Pancreas (tissue), 10 donors: ENCODE measurements at regions not wholly inside any gene's neighbourhood (a gene's known extent, or its start where the extent isn't known, plus 50 kb on each side); places are given as distances from the start of the nearest gene placed in this dataset.

Source experiments
- ATAC-seq, 4 donors: fragments of 200-7000 bp; cut with Tn5 transposase; one replicate each; pipeline versions ENCODE4 v1.8.0 to v1.9.1; 2020; ENCODE audit warnings: mild to moderate bottlenecking in 4 of 4, moderate library complexity in 4 of 4
- DNase-seq, 6 donors: peaks; one replicate each; pipeline ENCODE4 v3.0.0-alpha.2; 2020
- FAIRE-seq: peaks from 2 replicates; lab custom pipeline; 2012; peaks lifted over from hg19 to GRCh38; lab: Jason Lieb, UNC
- H3K27ac ChIP-seq, 4 donors: fragments of 200-600 bp; sonication (generic); 1 replicate in 3 of 4; 2 replicates in 1 of 4; pipeline versions ENCODE4 v1.5.0 to v1.8.0; 2020
- H3K27me3 ChIP-seq, 4 donors: fragments of 200-600 bp; one replicate each; pipeline ENCODE4 v1.8.0; 2021
- H3K36me3 ChIP-seq, 3 donors: fragments of 200-600 bp; sonication (generic) in 1 of 3; one replicate each; pipeline versions ENCODE4 v1.5.0 to v1.8.0; 2020 to 2021
- H3K4me1 ChIP-seq, 3 donors: fragments of 200-600 bp; one replicate each; pipeline ENCODE4 v1.8.0; 2021
- H3K4me3 ChIP-seq, 4 donors: fragments of 200-600 bp; sonication (generic) in 2 of 4; one replicate each; pipeline versions ENCODE4 v1.5.0 to v1.8.0; 2020 to 2021
- H3K9me3 ChIP-seq, 4 donors: fragments of 200-600 bp; one replicate each; pipeline ENCODE4 v1.8.0; 2021
- CTCF ChIP-seq, 4 donors: fragments of 200-600 bp; sonication (generic) in 3 of 4; IDR thresholded peaks; one replicate each; pipeline versions ENCODE4 v1.5.0 to v1.8.0; 2021; ENCODE audit warnings: antibody characterized with exemption in 4 of 4
- WGBS, 2 donors: extraction: QIAGEN DNeasy Blood & Tissue Kit; methylation state at CpG; one replicate each; pipeline ENCODE4 v1.1.7; 2013; 5-methylcytosine and 5-hydroxymethylcytosine counted together
- intact Hi-C, 3 donors: fragments of 100-400 bp; cut with DNase I; formaldehyde crosslinking; loops; one replicate each; pipeline versions ENCODE4 v1.11.1 to v1.14.2; 2022
- donor health status: healthy with polysubstance abuse.
- donor health status: DM: no; HTN: no; CAD: no; lungs with moderate emphysema.
- donor health status: DM: no; HTN: no; CAD: no.
- donor health status: control.
- donor health status: control.
- donor health status: Bipolar disorder and iron deficiency.
- donor health status: DM: yes; HTN: yes; CAD: no.
- donor health status: DM: no; HTN: no; CAD: no.
- donor health status: DM: no; HTN: no; CAD: no.
- donor health status: DM: yes; HTN: yes; CAD: no.

DNA sequence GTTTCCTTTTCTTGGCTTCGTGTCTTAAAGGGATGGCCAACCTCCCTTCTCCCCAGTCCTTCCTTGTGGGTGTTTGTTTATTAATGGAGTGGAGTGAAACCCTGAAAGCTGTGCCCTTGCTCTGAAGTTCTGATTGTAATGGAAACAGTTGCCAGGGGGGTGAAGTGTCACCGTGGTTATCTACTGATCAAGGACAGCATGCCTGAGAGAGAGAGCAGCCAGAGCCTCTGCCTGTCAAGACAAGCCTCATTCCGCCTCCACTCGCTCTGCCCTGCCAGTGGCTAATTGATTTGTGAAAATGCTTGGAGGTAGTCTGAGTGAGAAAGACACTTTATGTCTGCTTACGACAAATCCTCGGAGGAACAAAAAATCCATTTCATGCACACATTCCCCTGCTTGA is 143.7 kb upstream of the SLC30A5 start:
- Histone ChIP-seq H3K4me3 (no peak overlapping the region), H3K27ac (no peak overlapping the region), H3K9me3 (no peaks in the 10 kb centered on the region), H3K4me1 (no peaks in the 10 kb centered on the region), H3K27me3 (no peaks in the 10 kb centered on the region), H3K36me3 (no peaks in the 10 kb centered on the region)
- DNase-seq (no peak), FAIRE-seq (no peak), ATAC-seq (peak in 1 of 4 donors; percentile 29)
- 48 to 49% methylated on average over 6 of the region's 6 CpGs for WGBS, 2 donors
- TF ChIP-seq CTCF (IDR thresholded peaks at IDR 0.05) = no peak
- intact Hi-C loops = no loop called here

- intact Hi-C loops = no loop called here
- no peaks in the 10 kb centered on the region for H3K36me3 ChIP-seq
Observed at GRCh38 chr5:68950930-68951329, 142.9 kb upstream of the SLC30A5 start.

GRCh38 chr5:68953231-68953874 is 140.5 kb upstream of the SLC30A5 start:
- Histone ChIP-seq H3K9me3 (no peaks in the 10 kb centered on the region), H3K4me1 (no peaks in the 10 kb centered on the region), H3K27ac (no peak overlapping the region), H3K27me3 (no peaks in the 10 kb centered on the region), H3K36me3 (no peaks in the 10 kb centered on the region), H3K4me3 (no peak overlapping the region)
- DNase-seq (no peak), ATAC-seq (peak in 1 of 4 donors; percentile 19), FAIRE-seq (peak; percentile 37)
- WGBS, 2 donors = 44 to 54% methylated on average over 3 of the region's 3 CpGs
- intact Hi-C loops = no loop called here
- no peak for TF ChIP-seq CTCF (IDR thresholded peaks at IDR 0.05)

More at GRCh38 chr5:68950930-68951329, 142.9 kb upstream of the SLC30A5 start:
- H3K27ac ChIP-seq = no peak overlapping the region
- DNase-seq (no peak), FAIRE-seq (no peak), ATAC-seq (no peak)
- no peaks in the 10 kb centered on the region for H3K4me1 ChIP-seq
- no peaks in the 10 kb centered on the region for H3K9me3 ChIP-seq
- no peak overlapping the region for H3K4me3 ChIP-seq
- WGBS, 2 donors = 55 to 73% methylated on average over 1 of the region's 1 CpG
- TF ChIP-seq CTCF (IDR thresholded peaks at IDR 0.05) = no peak
- no peaks in the 10 kb centered on the region for H3K27me3 ChIP-seq

DNA sequence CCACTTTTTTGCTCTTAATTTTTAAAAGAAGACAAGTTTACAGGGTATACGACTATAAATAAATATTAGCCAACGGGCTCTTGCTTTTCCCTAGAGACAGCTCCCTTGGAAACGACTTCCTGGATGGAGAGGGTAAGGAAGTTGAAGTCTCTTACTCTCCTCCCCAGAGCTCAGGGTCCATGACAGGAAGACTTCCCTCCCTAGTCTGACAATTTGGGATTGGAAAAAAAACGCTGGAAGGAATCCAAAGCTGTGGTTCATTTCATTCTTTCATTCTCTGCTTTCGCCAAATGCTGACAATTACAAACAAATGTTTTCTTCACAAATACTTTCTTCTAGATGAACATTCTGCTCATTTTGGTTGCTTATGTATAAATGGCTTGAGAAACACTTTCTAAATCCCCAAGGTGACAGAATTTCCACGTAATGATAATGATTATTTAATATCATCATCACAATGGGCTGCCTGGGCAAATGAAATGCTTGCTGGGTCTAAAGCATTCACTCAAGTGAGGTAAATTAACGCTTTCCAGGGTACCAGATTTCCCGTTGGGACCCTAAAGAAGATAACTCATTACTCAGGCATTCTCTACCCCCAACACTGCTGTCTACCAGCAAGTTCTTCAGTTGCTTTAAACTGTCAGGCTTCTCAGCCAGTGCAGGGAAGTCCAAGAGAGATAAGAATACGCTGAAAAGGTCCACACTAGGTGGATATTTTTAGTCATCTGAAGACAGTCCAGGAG is 139.8 kb upstream of the SLC30A5 start:
- H3K4me3 ChIP-seq = no peak overlapping the region
- no peaks in the 10 kb centered on the region for H3K9me3 ChIP-seq
- DNase-seq (no peak), FAIRE-seq (no peak), ATAC-seq (peak in 3 of 4 donors; percentile 43 to 56 (median 52))
- no peaks in the 10 kb centered on the region for H3K27me3 ChIP-seq
- H3K36me3 ChIP-seq = no peaks in the 10 kb centered on the region
- intact Hi-C loops = no loop called here
- TF ChIP-seq CTCF (IDR thresholded peaks at IDR 0.05) = no peak
- no peak overlapping the region for H3K27ac ChIP-seq
- no peaks in the 10 kb centered on the region for H3K4me1 ChIP-seq
- 52 to 58% methylated on average over 9 of the region's 9 CpGs for WGBS, 2 donors

DNA sequence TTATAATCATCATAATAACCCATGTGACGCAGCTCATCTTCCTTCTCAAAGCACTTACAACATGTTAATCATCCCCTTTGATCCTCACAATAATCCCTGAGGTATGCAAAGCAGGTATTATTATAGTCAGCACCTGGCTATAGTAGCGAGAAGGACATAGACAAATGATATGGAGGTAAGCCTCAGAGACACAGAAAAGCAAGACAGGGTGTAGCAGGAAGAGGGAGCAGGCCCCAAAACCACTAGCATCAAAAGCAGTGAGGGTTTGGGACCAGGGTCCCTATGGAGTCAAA is 139.2 kb upstream of the SLC30A5 start:
- no peaks in the 10 kb centered on the region for H3K9me3 ChIP-seq
- intact Hi-C loops = no loop called here
- ATAC-seq (no peak), DNase-seq (no peak), FAIRE-seq (no peak)
- no peak for TF ChIP-seq CTCF (IDR thresholded peaks at IDR 0.05)
- no peaks in the 10 kb centered on the region for H3K4me1 ChIP-seq
- no peaks in the 10 kb centered on the region for H3K27me3 ChIP-seq
- H3K4me3 ChIP-seq = no peak overlapping the region
- WGBS, 2 donors = 74 to 83% methylated on average over 2 of the region's 2 CpGs
- H3K27ac ChIP-seq = no peak overlapping the region
- no peaks in the 10 kb centered on the region for H3K36me3 ChIP-seq
